ENCODE measurements at regions not wholly inside any gene's neighbourhood (a gene's known extent, or its start where the extent isn't known, plus 50 kb on each side); places are given as distances from the start of the nearest gene placed in this dataset.

GRCh38 chr2:53559302-53559966 lies 208.2 kb upstream of the CHAC2 start:
- no peaks in the 10 kb centered on the region for H3K4me1 Mint-ChIP-seq

DNA sequence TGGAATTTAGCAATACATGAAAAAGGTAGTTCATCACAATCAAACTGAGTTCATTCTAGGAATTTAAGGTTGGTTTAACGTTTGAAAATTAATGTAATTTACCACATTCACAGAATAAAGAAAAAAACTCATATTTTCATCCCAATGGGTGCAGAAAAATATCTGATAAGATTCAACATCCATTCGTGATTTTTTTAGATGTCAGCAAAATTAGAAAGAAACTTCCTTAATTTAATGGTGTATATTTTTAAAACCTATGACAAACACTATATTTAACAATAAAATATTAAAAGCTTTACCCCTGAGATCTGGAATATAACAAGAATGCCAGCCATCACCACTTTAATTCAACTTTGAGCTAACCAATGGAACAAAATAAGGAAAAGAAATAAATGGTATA lies 208.7 kb upstream of the CHAC2 start:
- H3K4me3 Mint-ChIP-seq: no peak overlapping the region

More at GRCh38 chr2:53559302-53559966, 208.2 kb upstream of the CHAC2 start:
- Mint-ChIP-seq H3K27ac (no peak overlapping the region), H3K9me3 (peaks cover 0 to 4% of the 10 kb centered on the region in 2 donors), H3K4me3 (no peak overlapping the region), H3K27me3 (no peaks in the 10 kb centered on the region)
- DNase-seq: no peak
- ATAC-seq: no peak

GRCh38 chr2:53549497-53549896 lies 218.1 kb upstream of the CHAC2 start:
- no peaks in the 10 kb centered on the region for H3K4me1 Mint-ChIP-seq
- DNase-seq (no peak), ATAC-seq (no peak)
- no peak overlapping the region for H3K27ac Mint-ChIP-seq
- no peaks in the 10 kb centered on the region for H3K27me3 Mint-ChIP-seq
- peaks cover 0 to 4% of the 10 kb centered on the region in 2 donors for H3K9me3 Mint-ChIP-seq
- no peak overlapping the region for H3K4me3 Mint-ChIP-seq

More for the DNA sequence above, 208.7 kb upstream of the CHAC2 start:
- no peak for DNase-seq
- no peak for ATAC-seq
- H3K9me3 Mint-ChIP-seq: peaks cover 0 to 4% of the 10 kb centered on the region in 2 donors
- H3K27me3 Mint-ChIP-seq: no peaks in the 10 kb centered on the region
- H3K4me1 Mint-ChIP-seq: no peaks in the 10 kb centered on the region
- H3K27ac Mint-ChIP-seq: no peak overlapping the region

- no peak overlapping the region for H3K4me3 Mint-ChIP-seq
- no peak overlapping the region for H3K27ac Mint-ChIP-seq
- H3K9me3 Mint-ChIP-seq: peaks cover 0 to 7% of the 10 kb centered on the region in 2 donors
- DNase-seq: no peak
- ATAC-seq: no peak
- H3K27me3 Mint-ChIP-seq: no peaks in the 10 kb centered on the region
- no peaks in the 10 kb centered on the region for H3K4me1 Mint-ChIP-seq
Measured at GRCh38 chr2:53545604-53546003, 222.0 kb upstream of the CHAC2 start.

GRCh38 chr2:53544871-53545558 lies 222.6 kb upstream of the CHAC2 start:
- peaks cover 0 to 7% of the 10 kb centered on the region in 2 donors for H3K9me3 Mint-ChIP-seq
- no peak for DNase-seq
- no peak overlapping the region for H3K4me3 Mint-ChIP-seq
- no peak for ATAC-seq
- no peaks in the 10 kb centered on the region for H3K27me3 Mint-ChIP-seq
- H3K27ac Mint-ChIP-seq: no peak overlapping the region
- no peaks in the 10 kb centered on the region for H3K4me1 Mint-ChIP-seq

DNA sequence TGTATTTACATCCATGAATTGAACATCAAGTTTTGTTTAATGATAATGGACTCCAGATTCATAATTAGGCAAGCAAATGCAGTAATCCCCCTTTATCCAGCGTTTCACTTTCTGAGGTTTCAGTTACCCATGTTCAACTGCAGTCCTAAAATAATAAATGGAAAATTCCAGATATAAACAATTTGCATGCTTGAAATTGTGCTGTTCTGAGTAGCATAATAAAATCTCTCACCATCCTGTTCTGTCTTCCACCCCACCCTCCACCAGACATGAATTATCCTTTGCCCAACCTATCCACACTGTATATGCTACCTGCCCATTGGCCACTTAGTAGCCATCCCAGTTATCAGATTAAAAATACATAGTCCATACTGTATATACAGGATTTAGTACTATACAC lies 224.5 kb upstream of the CHAC2 start:
- Mint-ChIP-seq H3K27me3 (peaks cover 8% of the 10 kb centered on the region), H3K9me3 (peaks cover 7 to 8% of the 10 kb centered on the region in 2 donors), H3K4me3 (no peak overlapping the region), H3K27ac (no peak overlapping the region), H3K4me1 (no peaks in the 10 kb centered on the region)
- ATAC-seq (no peak), DNase-seq (no peak)

- Mint-ChIP-seq H3K27ac (no peak overlapping the region), H3K27me3 (peaks cover 25% of the 10 kb centered on the region), H3K9me3 (peaks cover 7 to 12% of the 10 kb centered on the region in 2 donors), H3K4me1 (no peaks in the 10 kb centered on the region), H3K4me3 (no peak overlapping the region)
- DNase-seq (no peak), ATAC-seq (no peak)
Measured at GRCh38 chr2:53536583-53537361, 230.8 kb upstream of the CHAC2 start.

GRCh38 chr2:53535234-53535840 lies 232.3 kb upstream of the CHAC2 start:
- Mint-ChIP-seq H3K9me3 (peaks cover 2 to 14% of the 10 kb centered on the region in 2 donors), H3K27ac (no peak overlapping the region), H3K4me1 (no peaks in the 10 kb centered on the region), H3K27me3 (peaks cover 25% of the 10 kb centered on the region), H3K4me3 (no peak overlapping the region)
- DNase-seq (no peak), ATAC-seq (no peak)

DNA sequence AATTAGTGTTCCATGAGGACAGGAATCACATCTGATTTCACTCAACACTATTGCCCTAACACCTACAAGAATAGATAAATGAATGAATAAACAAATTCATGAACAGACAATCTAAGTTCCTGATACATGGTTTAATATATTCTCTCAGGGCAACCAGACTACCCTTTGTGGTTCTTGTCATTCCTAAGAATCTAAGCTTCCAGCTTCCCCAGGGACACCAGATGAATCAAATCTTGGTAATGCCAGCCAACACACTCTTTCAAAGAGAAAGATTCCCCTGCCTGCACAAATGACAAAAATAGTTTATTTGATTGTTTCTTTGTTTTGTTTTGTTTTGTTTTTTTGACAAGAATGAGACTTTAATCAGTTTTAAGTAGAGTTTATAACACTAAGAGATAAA lies 237.5 kb upstream of the CHAC2 start:
- Mint-ChIP-seq H3K9me3 (peaks cover 9 to 14% of the 10 kb centered on the region in 2 donors), H3K27me3 (no peaks in the 10 kb centered on the region), H3K4me1 (no peaks in the 10 kb centered on the region), H3K27ac (no peak overlapping the region), H3K4me3 (no peak overlapping the region)
- no peak for DNase-seq
- ATAC-seq: no peak

GRCh38 chr2:53527056-53527455 lies 240.5 kb upstream of the CHAC2 start:
- Mint-ChIP-seq H3K27me3 (no peaks in the 10 kb centered on the region), H3K9me3 (peaks cover 9 to 14% of the 10 kb centered on the region in 2 donors), H3K4me1 (no peaks in the 10 kb centered on the region), H3K27ac (no peak overlapping the region), H3K4me3 (no peak overlapping the region)
- DNase-seq (no peak), ATAC-seq (no peak)

GRCh38 chr2:53519918-53520841 lies 247.4 kb upstream of the CHAC2 start:
- no peak for DNase-seq
- no peaks in the 10 kb centered on the region for H3K9me3 Mint-ChIP-seq
- H3K4me1 Mint-ChIP-seq: peaks cover 5% of the 10 kb centered on the region
- no peak overlapping the region for H3K4me3 Mint-ChIP-seq
- ATAC-seq: no peak
- no peaks in the 10 kb centered on the region for H3K27me3 Mint-ChIP-seq
- peak overlapping the region in 1 of 2 donors; percentile 10 for H3K27ac Mint-ChIP-seq

GRCh38 chr2:53517406-53517805 lies 250.2 kb upstream of the CHAC2 start:
- Mint-ChIP-seq H3K9me3 (no peaks in the 10 kb centered on the region), H3K4me3 (no peak overlapping the region), H3K27me3 (no peaks in the 10 kb centered on the region), H3K27ac (no peak overlapping the region), H3K4me1 (peaks cover 5% of the 10 kb centered on the region)
- ATAC-seq: no peak
- DNase-seq: no peak

- Mint-ChIP-seq H3K27me3 (no peaks in the 10 kb centered on the region), H3K4me3 (no peak overlapping the region), H3K9me3 (no peaks in the 10 kb centered on the region), H3K4me1 (peaks cover 5% of the 10 kb centered on the region), H3K27ac (no peak overlapping the region)
- ATAC-seq (no peak), DNase-seq (no peak)
Measured at GRCh38 chr2:53516650-53517049, 251.0 kb upstream of the CHAC2 start.

DNA sequence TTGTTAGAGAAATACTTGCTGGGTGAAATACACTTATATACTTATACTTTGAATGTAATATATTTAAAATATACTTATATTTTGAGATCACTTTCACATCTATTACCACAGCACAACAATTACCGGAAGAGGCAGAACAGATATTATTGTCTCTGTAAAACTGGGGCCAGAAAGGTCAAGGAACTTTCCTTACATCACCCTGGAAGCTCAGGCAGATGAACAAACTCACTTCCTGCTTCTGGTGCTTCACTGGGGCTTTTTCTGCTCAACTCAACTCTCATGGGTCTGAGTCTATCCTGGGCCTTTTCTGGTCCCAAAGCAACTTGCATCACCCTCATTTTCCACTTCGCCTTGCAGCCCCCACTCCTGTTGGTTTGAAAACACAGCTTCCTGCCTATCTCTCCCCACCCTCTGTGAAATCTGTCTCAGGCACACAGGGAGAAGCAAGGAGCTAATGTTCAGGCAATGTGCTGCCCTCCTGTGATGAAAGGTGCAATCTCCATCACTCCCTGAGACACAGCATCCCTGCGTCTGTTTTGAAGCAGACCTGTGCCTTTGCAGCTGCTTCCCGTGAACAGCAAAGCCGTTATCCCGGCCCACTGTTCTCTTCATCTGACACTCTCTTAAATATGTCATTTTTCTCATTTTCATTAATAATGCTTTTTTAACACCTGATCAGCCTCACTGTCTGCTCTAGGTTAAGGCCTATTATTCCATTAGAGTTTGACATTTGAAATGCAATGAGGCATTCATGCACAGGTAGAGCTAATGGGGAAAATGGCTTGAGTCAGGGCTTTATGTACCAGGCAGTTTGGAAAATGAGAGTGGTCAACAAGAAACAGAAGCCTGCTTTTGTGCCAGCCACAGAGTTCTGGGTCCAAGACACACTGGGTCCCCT lies 251.9 kb upstream of the CHAC2 start:
- ATAC-seq (no peak), DNase-seq (no peak)
- H3K4me3 Mint-ChIP-seq: no peak overlapping the region
- H3K27ac Mint-ChIP-seq: peak overlapping the region in 1 of 2 donors; percentile 68
- H3K9me3 Mint-ChIP-seq: no peaks in the 10 kb centered on the region
- no peaks in the 10 kb centered on the region for H3K27me3 Mint-ChIP-seq
- H3K4me1 Mint-ChIP-seq: peaks cover 5% of the 10 kb centered on the region

Data from stimulated activated naive CD8-positive, alpha-beta T cell treated with anti-CD3 and anti-CD28 coated beads, Interleukin-15, amount 100 ng/mL, for 72 hours (primary cell).